ENCODE measurements at regions not wholly inside any gene's neighbourhood (a gene's known extent, or its start where the extent isn't known, plus 50 kb on each side); places are given as distances from the start of the nearest gene placed in this dataset.

GRCh38 chr1:17877316-17877715 is 122.2 kb downstream of the ACTL8 start:
- DNase-seq: no peak
- peaks cover 0 to 1% (median 0%) of the 10 kb centered on the region in 7 donors for H3K9me3 Mint-ChIP-seq
- no peak overlapping the region for H3K4me2 ChIP-seq (replicated peaks; ENCODE audit: extremely low read depth, low read length, poor library complexity, severe bottlenecking)

GRCh38 chr1:17877896-17878295 is 122.8 kb downstream of the ACTL8 start:
- no peaks in the 10 kb centered on the region for H3K4me1 Mint-ChIP-seq
- no peak for TF ChIP-seq CTCF (IDR thresholded peaks at IDR 0.05)
- intact Hi-C loops (cut with micrococcal nuclease): no loop called here

More at GRCh38 chr1:17877316-17877715, 122.2 kb downstream of the ACTL8 start:
- no peaks in the 10 kb centered on the region for H3K36me3 Mint-ChIP-seq
- Histone ChIP-seq H3K9ac (ENCODE audit: insufficient read depth, low read length, poor library complexity, severe bottlenecking) (no peak overlapping the region), H3K4me3 (replicated peaks in 1 of 3; ENCODE audit: low read depth in 2 of 3, low read length in 3 of 3) (no peak overlapping the region), H4K20me1 (ENCODE audit: insufficient read depth, low read length) (no peaks in the 10 kb centered on the region), H3K9me3 (replicated peaks in 1 of 2; ENCODE audit: control insufficient read depth in 1 of 2, insufficient read depth in 1 of 2, low read length in 2 of 2) (no peaks in the 10 kb centered on the region), H3K27me3 (ENCODE audit: control insufficient read depth in 2 of 2, insufficient read depth in 2 of 2, low read length in 2 of 2) (no peaks in the 10 kb centered on the region), H3K36me3 (replicated peaks in 1 of 2; ENCODE audit: control insufficient read depth in 1 of 2, insufficient read depth in 2 of 2, low read length in 2 of 2) (no peaks in the 10 kb centered on the region), H3K4me1 (ENCODE audit: control insufficient read depth in 1 of 2, insufficient read depth in 2 of 2, low read length in 2 of 2) (no peaks in the 10 kb centered on the region), H3K27ac (ENCODE audit: low read depth in 1 of 2, low read length in 2 of 2) (no peak overlapping the region), H3K79me2 (ENCODE audit: insufficient read depth, low read length) (no peaks in the 10 kb centered on the region), H2AFZ (ENCODE audit: insufficient read depth, low read depth, low read length, poor library complexity, severe bottlenecking) (no peak overlapping the region)
- no peak overlapping the region for H3K4me3 Mint-ChIP-seq
- no peak overlapping the region for H3K27ac Mint-ChIP-seq
- intact Hi-C loops (cut with micrococcal nuclease): no loop called here
- H3K4me1 Mint-ChIP-seq: no peaks in the 10 kb centered on the region
- peaks cover 2 to 14% (median 5%) of the 10 kb centered on the region in 3 donors for H3K27me3 Mint-ChIP-seq (ENCODE audit: low read depth in 3 of 3)
- no peak for TF ChIP-seq CTCF (IDR thresholded peaks at IDR 0.05)
- WGBS (ENCODE audit: insufficient coverage): 96% methylated on average over 4 of the region's 8 CpGs

More at GRCh38 chr1:17877896-17878295, 122.8 kb downstream of the ACTL8 start:
- Histone ChIP-seq H3K36me3 (replicated peaks in 1 of 2; ENCODE audit: control insufficient read depth in 1 of 2, insufficient read depth in 2 of 2, low read length in 2 of 2) (no peaks in the 10 kb centered on the region), H2AFZ (ENCODE audit: insufficient read depth, low read depth, low read length, poor library complexity, severe bottlenecking) (no peak overlapping the region), H4K20me1 (ENCODE audit: insufficient read depth, low read length) (no peaks in the 10 kb centered on the region), H3K27me3 (ENCODE audit: control insufficient read depth in 2 of 2, insufficient read depth in 2 of 2, low read length in 2 of 2) (no peaks in the 10 kb centered on the region), H3K9me3 (replicated peaks in 1 of 2; ENCODE audit: control insufficient read depth in 1 of 2, insufficient read depth in 1 of 2, low read length in 2 of 2) (no peaks in the 10 kb centered on the region), H3K9ac (ENCODE audit: insufficient read depth, low read length, poor library complexity, severe bottlenecking) (no peak overlapping the region), H3K79me2 (ENCODE audit: insufficient read depth, low read length) (no peaks in the 10 kb centered on the region), H3K4me2 (replicated peaks; ENCODE audit: extremely low read depth, low read length, poor library complexity, severe bottlenecking) (no peak overlapping the region), H3K4me3 (replicated peaks in 1 of 3; ENCODE audit: low read depth in 2 of 3, low read length in 3 of 3) (no peak overlapping the region), H3K4me1 (ENCODE audit: control insufficient read depth in 1 of 2, insufficient read depth in 2 of 2, low read length in 2 of 2) (no peaks in the 10 kb centered on the region), H3K27ac (ENCODE audit: low read depth in 1 of 2, low read length in 2 of 2) (no peak overlapping the region)
- DNase-seq: no peak
- peak overlapping the region in 1 of 7 donors; percentile 17 for H3K27ac Mint-ChIP-seq
- no peaks in the 10 kb centered on the region for H3K36me3 Mint-ChIP-seq
- 80% methylated on average over 4 of the region's 7 CpGs for WGBS (ENCODE audit: insufficient coverage)
- no peak overlapping the region for H3K4me3 Mint-ChIP-seq
- peaks cover 0 to 1% (median 0%) of the 10 kb centered on the region in 7 donors for H3K9me3 Mint-ChIP-seq
- peaks cover 2 to 14% (median 5%) of the 10 kb centered on the region in 3 donors for H3K27me3 Mint-ChIP-seq (ENCODE audit: low read depth in 3 of 3)

All from CD14-positive monocyte (primary cell).